Pancreas (tissue), 10 donors: ENCODE measurements at regions not wholly inside any gene's neighbourhood (a gene's known extent, or its start where the extent isn't known, plus 50 kb on each side); places are given as distances from the start of the nearest gene placed in this dataset.

Experiments
- ATAC-seq, 4 donors: fragments of 200-7000 bp; cut with Tn5 transposase; one replicate each; pipeline versions ENCODE4 v1.8.0 to v1.9.1; 2020; ENCODE audit warnings: mild to moderate bottlenecking in 4 of 4, moderate library complexity in 4 of 4
- DNase-seq, 6 donors: peaks; one replicate each; pipeline ENCODE4 v3.0.0-alpha.2; 2020
- FAIRE-seq: peaks from 2 replicates; lab custom pipeline; 2012; peaks lifted over from hg19 to GRCh38; lab: Jason Lieb, UNC
- H3K27ac ChIP-seq, 4 donors: fragments of 200-600 bp; sonication (generic); 1 replicate in 3 of 4; 2 replicates in 1 of 4; pipeline versions ENCODE4 v1.5.0 to v1.8.0; 2020
- H3K27me3 ChIP-seq, 4 donors: fragments of 200-600 bp; one replicate each; pipeline ENCODE4 v1.8.0; 2021
- H3K36me3 ChIP-seq, 3 donors: fragments of 200-600 bp; sonication (generic) in 1 of 3; one replicate each; pipeline versions ENCODE4 v1.5.0 to v1.8.0; 2020 to 2021
- H3K4me1 ChIP-seq, 3 donors: fragments of 200-600 bp; one replicate each; pipeline ENCODE4 v1.8.0; 2021
- H3K4me3 ChIP-seq, 4 donors: fragments of 200-600 bp; sonication (generic) in 2 of 4; one replicate each; pipeline versions ENCODE4 v1.5.0 to v1.8.0; 2020 to 2021
- H3K9me3 ChIP-seq, 4 donors: fragments of 200-600 bp; one replicate each; pipeline ENCODE4 v1.8.0; 2021
- CTCF ChIP-seq, 4 donors: fragments of 200-600 bp; sonication (generic) in 3 of 4; IDR thresholded peaks; one replicate each; pipeline versions ENCODE4 v1.5.0 to v1.8.0; 2021; ENCODE audit warnings: antibody characterized with exemption in 4 of 4
- WGBS, 2 donors: extraction: QIAGEN DNeasy Blood & Tissue Kit; methylation state at CpG; one replicate each; pipeline ENCODE4 v1.1.7; 2013; 5-methylcytosine and 5-hydroxymethylcytosine counted together
- intact Hi-C, 3 donors: fragments of 100-400 bp; cut with DNase I; formaldehyde crosslinking; loops; one replicate each; pipeline versions ENCODE4 v1.11.1 to v1.14.2; 2022
- donor health status: healthy with polysubstance abuse.
- donor health status: DM: no; HTN: no; CAD: no; lungs with moderate emphysema.
- donor health status: DM: no; HTN: no; CAD: no.
- donor health status: control.
- donor health status: control.
- donor health status: Bipolar disorder and iron deficiency.
- donor health status: DM: yes; HTN: yes; CAD: no.
- donor health status: DM: no; HTN: no; CAD: no.
- donor health status: DM: no; HTN: no; CAD: no.
- donor health status: DM: yes; HTN: yes; CAD: no.

GRCh38 chr7:121570365-121570764, 174.3 kb upstream of the FAM3C start:
- FAIRE-seq (no peak), DNase-seq (no peak), ATAC-seq (no peak)
- no peak for TF ChIP-seq CTCF (IDR thresholded peaks at IDR 0.05)
- 91 to 92% methylated on average over 3 of the region's 3 CpGs for WGBS, 2 donors
- Histone ChIP-seq H3K4me3 (no peak overlapping the region), H3K36me3 (no peaks in the 10 kb centered on the region), H3K4me1 (no peaks in the 10 kb centered on the region), H3K9me3 (no peaks in the 10 kb centered on the region), H3K27ac (no peak overlapping the region), H3K27me3 (no peaks in the 10 kb centered on the region)
- intact Hi-C loops, result no loop called here

- no peaks in the 10 kb centered on the region for H3K4me1 ChIP-seq
- H3K27ac ChIP-seq, result no peak overlapping the region
- DNase-seq, result no peak
- 52 to 55% methylated on average over 1 of the region's 1 CpG for WGBS, 2 donors
- TF ChIP-seq CTCF (IDR thresholded peaks at IDR 0.05), result no peak
- H3K36me3 ChIP-seq, result no peaks in the 10 kb centered on the region
- no peak for FAIRE-seq
- no peaks in the 10 kb centered on the region for H3K9me3 ChIP-seq
- no peaks in the 10 kb centered on the region for H3K27me3 ChIP-seq
- intact Hi-C loops, result no loop called here
- no peak for ATAC-seq
- no peak overlapping the region for H3K4me3 ChIP-seq
These were observed 167.1 kb upstream of the FAM3C start for GRCh38 chr7:121563177-121563576.

- no peaks in the 10 kb centered on the region for H3K4me1 ChIP-seq
- no peak for DNase-seq
- no peak overlapping the region for H3K27ac ChIP-seq
- WGBS, 2 donors, result 91 to 98% methylated on average over 1 of the region's 1 CpG
- H3K9me3 ChIP-seq, result no peaks in the 10 kb centered on the region
- TF ChIP-seq CTCF (IDR thresholded peaks at IDR 0.05), result no peak
- H3K4me3 ChIP-seq, result no peak overlapping the region
- no peaks in the 10 kb centered on the region for H3K27me3 ChIP-seq
- no peaks in the 10 kb centered on the region for H3K36me3 ChIP-seq
- intact Hi-C loops, result no loop called here
- FAIRE-seq, result no peak
- no peak for ATAC-seq
These were observed 166.2 kb upstream of the FAM3C start for GRCh38 chr7:121562259-121562658.

GRCh38 chr7:121561717-121562116, 165.6 kb upstream of the FAM3C start:
- WGBS, 2 donors, result 37 to 38% methylated on average over 1 of the region's 1 CpG
- no peak for FAIRE-seq
- intact Hi-C loops, result no loop called here
- Histone ChIP-seq H3K36me3 (no peaks in the 10 kb centered on the region), H3K27me3 (no peaks in the 10 kb centered on the region), H3K9me3 (no peaks in the 10 kb centered on the region), H3K4me1 (no peaks in the 10 kb centered on the region), H3K27ac (no peak overlapping the region), H3K4me3 (no peak overlapping the region)
- TF ChIP-seq CTCF (IDR thresholded peaks at IDR 0.05), result no peak
- no peak for DNase-seq
- no peak for ATAC-seq

- Histone ChIP-seq H3K9me3 (no peaks in the 10 kb centered on the region), H3K4me1 (no peaks in the 10 kb centered on the region), H3K27ac (no peak overlapping the region), H3K27me3 (no peaks in the 10 kb centered on the region), H3K4me3 (no peak overlapping the region), H3K36me3 (no peaks in the 10 kb centered on the region)
- no peak for TF ChIP-seq CTCF (IDR thresholded peaks at IDR 0.05)
- FAIRE-seq (no peak), ATAC-seq (no peak), DNase-seq (no peak)
- intact Hi-C loops, result no loop called here
- WGBS, 2 donors, result 82 to 85% methylated on average over 3 of the region's 3 CpGs
These were observed 164.3 kb upstream of the FAM3C start for GRCh38 chr7:121560267-121560990.
